LNCAP (cell line): ENCODE measurements at regions not wholly inside any gene's neighbourhood (a gene's known extent, or its start where the extent isn't known, plus 50 kb on each side); places are given as distances from the start of the nearest gene placed in this dataset.

ENCODE experiments used
- TF ChIP-seq, protein P1 (sequence below): fragments of 450-650 bp; IDR thresholded peaks from 2 replicates; pipeline ENCODE4 v1.5.1; 2017; ENCODE audit warnings: mild to moderate bottlenecking

- TF ChIP-seq, protein P1, sequence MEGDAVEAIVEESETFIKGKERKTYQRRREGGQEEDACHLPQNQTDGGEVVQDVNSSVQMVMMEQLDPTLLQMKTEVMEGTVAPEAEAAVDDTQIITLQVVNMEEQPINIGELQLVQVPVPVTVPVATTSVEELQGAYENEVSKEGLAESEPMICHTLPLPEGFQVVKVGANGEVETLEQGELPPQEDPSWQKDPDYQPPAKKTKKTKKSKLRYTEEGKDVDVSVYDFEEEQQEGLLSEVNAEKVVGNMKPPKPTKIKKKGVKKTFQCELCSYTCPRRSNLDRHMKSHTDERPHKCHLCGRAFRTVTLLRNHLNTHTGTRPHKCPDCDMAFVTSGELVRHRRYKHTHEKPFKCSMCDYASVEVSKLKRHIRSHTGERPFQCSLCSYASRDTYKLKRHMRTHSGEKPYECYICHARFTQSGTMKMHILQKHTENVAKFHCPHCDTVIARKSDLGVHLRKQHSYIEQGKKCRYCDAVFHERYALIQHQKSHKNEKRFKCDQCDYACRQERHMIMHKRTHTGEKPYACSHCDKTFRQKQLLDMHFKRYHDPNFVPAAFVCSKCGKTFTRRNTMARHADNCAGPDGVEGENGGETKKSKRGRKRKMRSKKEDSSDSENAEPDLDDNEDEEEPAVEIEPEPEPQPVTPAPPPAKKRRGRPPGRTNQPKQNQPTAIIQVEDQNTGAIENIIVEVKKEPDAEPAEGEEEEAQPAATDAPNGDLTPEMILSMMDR: no peak
Observed at GRCh38 chr10:8674230-8674629, 619.7 kb downstream of the GATA3 start.

DNA sequence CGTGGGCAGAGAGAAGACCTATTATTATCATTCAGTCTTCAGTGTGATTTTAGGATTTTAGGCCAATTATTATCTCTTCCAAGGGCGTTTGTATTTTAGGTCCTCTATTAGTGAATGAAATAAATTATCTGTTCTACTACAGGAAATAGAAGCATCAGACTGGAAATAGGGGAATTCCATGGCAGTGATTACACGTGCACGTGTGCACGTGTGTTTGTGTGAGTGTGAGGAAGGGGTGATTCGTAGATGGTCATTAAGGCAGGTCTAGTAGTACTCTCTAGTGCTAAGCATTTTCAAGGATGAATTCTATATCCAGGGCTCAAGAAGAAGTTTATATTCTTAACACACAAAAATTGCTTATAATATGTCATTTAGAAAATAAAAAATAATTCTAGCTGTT is 623.2 kb downstream of the GATA3 start:
- TF ChIP-seq, protein P1: no peak

GRCh38 chr10:8688881-8689280 is 634.4 kb downstream of the GATA3 start:
- TF ChIP-seq, protein P1: no peak

GRCh38 chr10:8691498-8692017 is 637.1 kb downstream of the GATA3 start:
- TF ChIP-seq, protein P1: no peak

DNA sequence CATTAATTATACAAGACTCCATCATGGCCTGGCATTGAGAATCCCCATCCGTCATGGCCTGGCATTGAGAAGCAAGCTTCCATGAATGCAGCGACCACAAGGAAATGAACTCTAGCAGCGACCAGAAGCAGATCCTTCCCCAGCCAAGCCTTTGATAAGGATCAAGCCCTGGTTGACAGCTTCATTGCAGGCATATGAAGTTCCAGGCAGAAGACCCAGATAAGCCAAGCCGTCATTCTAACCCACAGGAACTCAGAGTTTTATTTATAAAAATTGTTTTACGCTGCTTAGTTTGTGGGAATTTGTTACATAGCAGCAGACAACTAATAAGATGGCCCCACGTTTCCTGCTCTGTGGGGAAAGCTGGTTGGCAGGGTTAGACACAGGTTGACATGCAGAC is 642.3 kb downstream of the GATA3 start:
- TF ChIP-seq, protein P1: no peak

GRCh38 chr10:8700689-8701088 is 646.2 kb downstream of the GATA3 start:
- TF ChIP-seq, protein P1: no peak

GRCh38 chr10:8702181-8702580 is 647.7 kb downstream of the GATA3 start:
- TF ChIP-seq, protein P1: no peak

DNA sequence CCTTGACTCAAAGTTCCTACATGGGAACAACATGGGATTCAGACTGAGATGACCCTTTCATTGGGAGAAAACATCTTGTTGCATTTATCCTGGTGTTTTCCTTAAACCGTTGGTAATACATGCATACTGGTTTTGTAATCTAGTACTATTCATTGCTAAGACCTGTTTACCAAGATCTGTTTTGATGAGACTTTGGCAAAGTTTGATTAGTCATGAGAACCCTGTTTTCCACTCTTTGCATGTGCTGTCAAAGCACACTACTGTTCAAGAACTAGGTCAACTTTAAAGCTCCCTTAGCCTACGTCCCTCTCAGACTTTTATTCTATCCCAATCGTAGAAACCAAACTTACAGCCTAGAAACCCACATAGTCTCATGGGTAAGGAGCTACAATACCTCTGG is 650.9 kb downstream of the GATA3 start:
- TF ChIP-seq, protein P1: no peak
